ENCODE measurements at regions not wholly inside any gene's neighbourhood (a gene's known extent, or its start where the extent isn't known, plus 50 kb on each side); places are given as distances from the start of the nearest gene placed in this dataset.

GRCh38 chr5:114999176-114999575 is 170.5 kb downstream of the TRIM36 start:
- SMC1A ChIA-PET (ENCODE audit: uncharacterized antibody, unreplicated experiment) = no interaction called here
- H3K27me3 ChIP-seq (replicated peaks in 1 of 2; ENCODE audit: control insufficient read depth in 2 of 2, insufficient read depth in 2 of 2, low read length in 1 of 2) = no peaks in the 10 kb centered on the region
- H2AFZ ChIP-seq (ENCODE audit: control insufficient read depth, low read depth, low read length) = no peak overlapping the region
- H3K4me1 ChIP-seq (ENCODE audit: control insufficient read depth, insufficient read depth, low read length) = no peaks in the 10 kb centered on the region
- RAD21 ChIA-PET (ENCODE audit: unreplicated experiment) = no interaction called here
- H3K4me2 ChIP-seq (ENCODE audit: control insufficient read depth, insufficient read depth) = no peak overlapping the region
- POLR2A ChIA-PET = no interaction called here
- intact Hi-C loops (cut with micrococcal nuclease; ENCODE audit: unreplicated experiment) (no loop called here), in situ Hi-C loops (cut with MboI) (no loop called here)
- H4K20me1 ChIP-seq (ENCODE audit: control insufficient read depth, insufficient read depth) = no peaks in the 10 kb centered on the region
- DNase-seq (ENCODE audit: low read depth, low spot score) (no peak), FAIRE-seq (no peak), ATAC-seq (no peak)
- no TSS peak for BruUV-seq (replicated peaks)
- no peaks in the 10 kb centered on the region for H3K9me3 ChIP-seq (replicated peaks; ENCODE audit: control insufficient read depth, insufficient read depth, low read length)
- H3K9ac ChIP-seq (ENCODE audit: control insufficient read depth, insufficient read depth, low read length) = no peak overlapping the region
- TF ChIP-seq RELB (IDR thresholded peaks at IDR 0.05; ENCODE audit: low read depth) (no peak), NKRF (conservative IDR thresholded peaks at IDR 0.05) (no peak), TCF12 (IDR thresholded peaks at IDR 0.05; ENCODE audit: low read depth, low read length) (no peak), HDAC2 (IDR thresholded peaks at IDR 0.05) (no peak), ZNF24 (IDR thresholded peaks at IDR 0.05) (no peak), RUNX3 (IDR thresholded peaks at IDR 0.05; ENCODE audit: low read length) (no peak)
- 63% methylated on average over 11 of the region's 11 CpGs for WGBS (ENCODE audit: insufficient coverage, insufficient replicate concordance, low lambda C conversion rate, missing lambda C conversion rate)
- H3K4me3 ChIP-seq = no peak overlapping the region
- no peaks in the 10 kb centered on the region for H3K36me3 ChIP-seq (ENCODE audit: control insufficient read depth in 2 of 2, insufficient read depth in 2 of 2, low read length in 1 of 2)
- no peaks in the 10 kb centered on the region for H3K79me2 ChIP-seq (ENCODE audit: control insufficient read depth, insufficient read depth, low read length)
- H3K27ac ChIP-seq (ENCODE audit: control insufficient read depth, insufficient read depth) = no peak overlapping the region
- CTCF ChIA-PET = no interaction called here
